Stimulated activated CD8-positive, alpha-beta memory T cell treated with anti-CD3 and anti-CD28 coated beads, Interleukin-15, amount 100 ng/mL, for 48 hours (primary cell): ENCODE measurements at regions not wholly inside any gene's neighbourhood (a gene's known extent, or its start where the extent isn't known, plus 50 kb on each side); places are given as distances from the start of the nearest gene placed in this dataset.

ENCODE experiments used
- DNase-seq, 2 donors: peaks; one replicate each; pipeline ENCODE4 v3.0.0-alpha.2; 2020; ENCODE audit warnings: low read depth in 2 of 2

GRCh38 chr6:128667339-128667858 is 147.0 kb upstream of the PTPRK start:
- DNase-seq: no peak

- no peak for DNase-seq
Observed at GRCh38 chr6:128666405-128666804, 146.0 kb upstream of the PTPRK start.

- no peak for DNase-seq
Observed at GRCh38 chr6:128663238-128663637, 142.8 kb upstream of the PTPRK start.

GRCh38 chr6:128659878-128660622 is 139.7 kb upstream of the PTPRK start:
- no peak for DNase-seq

- DNase-seq: no peak
Observed at GRCh38 chr6:128659276-128659675, 138.9 kb upstream of the PTPRK start.

- no peak for DNase-seq
Observed at GRCh38 chr6:128657181-128657580, 136.8 kb upstream of the PTPRK start.

GRCh38 chr6:128655978-128656498 is 135.6 kb upstream of the PTPRK start:
- DNase-seq: peak in 1 of 2 donors; percentile 13

GRCh38 chr6:128648022-128648598 is 127.7 kb upstream of the PTPRK start:
- no peak for DNase-seq

GRCh38 chr6:128642132-128642531 is 121.7 kb upstream of the PTPRK start:
- no peak for DNase-seq

- DNase-seq: no peak
Observed at GRCh38 chr6:128641703-128642102, 121.3 kb upstream of the PTPRK start.

- DNase-seq: no peak
Observed at GRCh38 chr6:128638817-128639216, 118.4 kb upstream of the PTPRK start.

GRCh38 chr6:128635219-128635618 is 114.8 kb upstream of the PTPRK start:
- DNase-seq: no peak

- DNase-seq: no peak
Observed at GRCh38 chr6:128632131-128632530, 111.7 kb upstream of the PTPRK start.

GRCh38 chr6:128631031-128631430 is 110.6 kb upstream of the PTPRK start:
- no peak for DNase-seq

GRCh38 chr6:128630213-128630612 is 109.8 kb upstream of the PTPRK start:
- DNase-seq: no peak

GRCh38 chr6:128617285-128617684 is 96.9 kb upstream of the PTPRK start:
- no peak for DNase-seq

GRCh38 chr6:128616342-128616741 is 95.9 kb upstream of the PTPRK start:
- no peak for DNase-seq

- no peak for DNase-seq
Observed at GRCh38 chr6:128606611-128607010, 86.2 kb upstream of the PTPRK start.

- DNase-seq: no peak
Observed at GRCh38 chr6:128605961-128606360, 85.6 kb upstream of the PTPRK start.

GRCh38 chr6:128601060-128601459 is 80.7 kb upstream of the PTPRK start:
- no peak for DNase-seq

- no peak for DNase-seq
Observed at GRCh38 chr6:128600397-128600951, 80.1 kb upstream of the PTPRK start.

- no peak for DNase-seq
Observed at GRCh38 chr6:128599036-128599435, 78.6 kb upstream of the PTPRK start.

- no peak for DNase-seq
Observed at GRCh38 chr6:128598571-128598970, 78.2 kb upstream of the PTPRK start.
